Heart left ventricle (tissue), 13 donors: ENCODE measurements at regions not wholly inside any gene's neighbourhood (a gene's known extent, or its start where the extent isn't known, plus 50 kb on each side); places are given as distances from the start of the nearest gene placed in this dataset.

Experiments used
- CTCF ChIP-seq, 12 donors: fragments of 200-600 bp; sonication (generic) in 4 of 12; IDR thresholded peaks; one replicate each; pipeline versions ENCODE4 v1.5.0 to v1.8.0; 2018 to 2022; ENCODE audit warnings: antibody characterized with exemption in 12 of 12, mild to moderate bottlenecking in 5 of 12
- POLR2A ChIP-seq, 2 donors: fragments of 450-650 bp; IDR thresholded peaks; one replicate each; pipeline ENCODE4 v1.6.1; 2017; ENCODE audit warnings: antibody characterized with exemption in 2 of 2, mild to moderate bottlenecking in 2 of 2, moderate library complexity in 2 of 2
- donor health status: ischemic (EF 13 %, LVEDD 7.1; RV severe dilation, severe dysfunction).
- donor health status: DM: no; HTN: yes; CAD: no.
- donor health status: DM: no; HTN: no; CAD: no.
- donor health status: ischemic (EF 25% LVEDD 6.9; RV normal size, moderate dysfunction).
- donor health status: ischemic (EF 25% LVEDD 5.7; RV mildly dilated, moderate dysfunction).
- donor health status: ischemic (EF 35%, LVEDD 5.7; RV mildly dilated, moderate dysfunction).
- donor health status: nonischemic (EF 11% LVEDD 7.7; RV severe dilation, severe dysfunction).
- donor health status: DM: yes; HTN: yes; CAD: no.
- donor health status: PGD.
- donor health status: ischemic (EF 29% LVEDD 5.4; RV normal size, mild dysfunction).
- donor health status: nonischemic (EF 23%, LVEDD 6.1; RV moderate dilation, normal function).

DNA sequence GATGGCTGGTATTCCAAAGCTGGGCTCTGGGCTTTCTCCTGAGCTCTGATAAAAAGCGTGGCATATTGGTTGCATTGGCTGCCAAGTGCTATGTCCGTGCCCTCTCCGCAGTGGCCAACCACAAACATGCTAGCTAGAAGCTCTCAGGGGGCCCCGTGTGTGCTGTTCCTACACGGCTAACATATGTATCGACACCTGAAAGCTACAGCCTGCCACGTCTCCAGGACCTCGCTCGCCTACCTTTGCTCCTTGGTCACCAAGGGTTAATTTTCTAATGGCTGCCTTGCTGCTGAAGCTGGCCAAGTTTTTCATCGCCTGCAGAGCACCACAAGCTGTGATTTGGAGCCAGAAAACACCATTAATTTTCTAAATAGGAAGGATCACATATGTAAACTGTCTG, 888.4 kb downstream of the BCL11A start:
- TF ChIP-seq CTCF (IDR thresholded peaks at IDR 0.05) (no peak), POLR2A (IDR thresholded peaks at IDR 0.05) (no peak)
